ENCODE measurements at regions not wholly inside any gene's neighbourhood (a gene's known extent, or its start where the extent isn't known, plus 50 kb on each side); places are given as distances from the start of the nearest gene placed in this dataset.
"Not testable (repeated sequence)": the region's sequence is repeated elsewhere in the genome, so short reads cannot be mapped to it uniquely, and the experiment has no call there.

DNA sequence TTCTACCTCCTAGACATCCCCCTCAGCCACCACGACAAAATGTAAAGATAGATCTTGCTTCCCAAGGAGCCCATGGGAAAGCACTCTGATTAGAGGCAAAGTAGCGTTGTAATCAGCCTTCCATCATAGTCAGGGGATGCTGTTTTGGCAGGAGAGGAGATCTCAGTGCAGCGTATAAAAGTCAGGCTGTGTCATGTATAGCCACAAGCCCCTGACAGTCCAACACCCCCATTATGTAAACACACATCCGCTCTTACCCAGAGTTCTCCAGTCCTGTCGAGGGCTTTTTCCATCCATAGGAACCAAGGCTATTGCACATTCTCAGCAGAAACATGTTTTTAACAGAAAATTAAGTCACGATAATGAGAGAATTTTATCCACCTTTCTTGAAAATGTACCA, 156.3 kb downstream of the CYSLTR2 start:
- DNase-seq, result no peak

DNA sequence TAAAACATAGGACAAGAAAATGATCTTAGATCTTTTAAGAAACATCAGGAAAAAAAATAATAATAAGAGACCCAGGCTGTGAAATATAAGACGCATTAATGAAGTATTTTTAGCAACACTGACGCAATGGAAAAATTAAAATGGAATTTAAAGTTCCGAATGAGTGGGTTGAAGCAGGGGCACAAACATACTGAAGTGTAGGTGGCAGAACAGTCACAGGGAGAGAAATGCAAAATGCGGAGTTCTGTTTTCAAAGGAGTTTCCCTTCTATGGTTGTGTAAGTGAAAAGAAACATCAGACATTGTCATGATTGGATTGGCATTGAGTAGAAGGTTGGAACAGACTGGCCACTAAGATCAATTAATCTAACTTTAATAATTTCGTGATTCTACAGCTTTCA, 159.8 kb downstream of the CYSLTR2 start:
- no peak for DNase-seq

DNA sequence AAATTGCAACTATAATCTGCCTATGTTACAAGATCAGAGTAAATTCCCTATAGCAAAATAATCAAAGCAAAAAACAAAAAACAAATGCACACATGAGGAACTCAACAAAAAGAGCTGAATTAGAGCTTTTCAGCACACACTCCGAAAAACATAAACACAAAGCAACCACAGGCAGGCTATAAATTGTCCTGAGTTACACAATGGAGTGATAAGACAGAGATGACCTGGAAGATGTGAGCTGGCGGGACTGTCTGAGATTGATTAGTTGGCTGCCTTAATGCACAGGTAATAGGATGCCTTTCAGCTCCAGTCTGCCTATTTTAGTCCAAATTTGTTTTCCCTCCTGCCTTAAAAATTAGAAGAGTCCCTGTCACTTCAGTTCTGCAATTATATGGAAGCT, 159.0 kb upstream of the FNDC3A start:
- no peak for DNase-seq

DNA sequence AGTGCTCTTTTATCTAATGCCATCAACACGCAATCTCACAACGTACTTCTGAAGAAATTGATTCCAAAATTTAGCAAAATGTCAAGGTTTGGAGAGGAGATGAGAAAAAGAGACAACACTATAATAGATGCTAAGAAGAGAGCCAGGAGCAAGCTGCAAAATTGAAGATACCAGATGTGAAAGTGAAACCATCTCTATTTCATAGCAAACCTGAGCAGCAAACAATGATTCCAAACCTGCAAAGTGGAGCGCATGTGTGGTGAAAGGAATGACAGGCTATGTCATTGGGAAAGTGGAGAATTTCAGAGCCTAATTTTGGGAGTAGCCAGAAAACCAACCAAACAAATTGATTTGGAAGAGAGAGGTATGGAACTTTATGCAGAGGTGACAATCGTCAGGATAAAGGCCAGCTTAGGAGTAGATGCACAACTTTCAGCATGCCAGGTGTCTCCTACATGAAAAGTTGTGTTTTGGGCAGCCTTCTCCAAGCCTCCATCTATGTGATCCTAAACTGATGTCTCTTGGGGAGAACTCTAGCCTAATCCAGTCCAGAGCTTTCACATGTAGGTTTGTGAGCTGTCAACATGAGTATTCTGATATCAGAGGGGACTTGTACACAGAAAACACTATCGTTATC, 158.4 kb upstream of the FNDC3A start:
- DNase-seq, result no peak

DNA sequence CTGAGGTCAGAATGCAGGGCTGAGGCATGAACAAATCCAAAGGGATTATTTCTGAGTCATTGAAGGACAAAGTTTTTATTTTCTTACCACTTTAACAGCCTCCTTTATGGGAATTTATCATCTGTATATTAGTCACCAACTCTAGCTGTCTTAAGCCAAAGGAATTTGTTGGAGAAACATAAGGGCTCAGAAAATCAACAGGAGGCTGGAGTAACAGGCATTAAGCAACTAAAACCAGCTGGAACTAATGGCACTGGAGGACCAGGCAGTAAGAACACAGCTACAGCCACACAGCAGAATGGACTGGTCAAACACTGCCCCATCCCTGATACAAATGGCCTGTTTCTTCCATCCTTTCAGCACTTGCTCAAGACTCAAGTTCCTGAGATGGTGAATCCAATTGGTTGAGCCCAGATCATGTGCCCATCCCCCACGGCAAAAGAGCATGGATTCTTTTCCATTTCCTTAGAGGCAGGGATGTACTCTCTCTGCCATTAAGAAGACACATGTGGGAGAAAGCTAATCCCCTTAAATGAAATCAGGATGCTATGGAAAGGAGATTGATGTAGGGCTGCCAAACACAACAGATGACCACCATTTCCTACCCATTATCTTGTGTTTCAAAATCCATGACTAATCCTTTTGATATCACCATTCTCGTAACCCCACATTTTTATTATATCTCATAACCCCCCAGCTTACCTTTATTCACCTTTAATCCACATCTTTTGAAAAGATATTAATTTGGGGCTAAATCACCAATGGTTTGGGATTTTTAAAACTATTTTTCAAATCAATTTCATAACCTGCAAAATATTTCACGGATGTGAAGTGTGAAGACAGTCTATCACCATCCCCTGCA, 157.0 kb upstream of the FNDC3A start:
- DNase-seq, result no peak

DNA sequence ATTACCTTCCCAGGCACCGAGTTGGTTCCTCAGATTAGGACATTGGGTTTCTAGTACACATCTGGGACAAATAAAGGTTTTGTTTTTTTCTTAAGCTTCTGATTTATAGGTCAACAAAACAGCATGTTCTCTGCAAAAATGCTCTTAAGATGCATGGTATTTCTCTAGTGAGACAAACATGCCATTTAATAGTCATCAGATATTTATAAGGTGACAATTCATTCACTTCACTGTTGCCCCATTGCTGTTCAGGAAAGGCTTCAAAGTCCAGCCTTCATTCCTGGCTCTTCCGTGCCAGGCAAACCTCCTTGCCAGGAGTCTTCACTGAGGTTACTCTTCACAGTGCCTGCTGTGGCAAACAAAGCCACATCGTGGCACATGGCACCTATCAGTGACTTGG, 156.3 kb upstream of the FNDC3A start:
- no peak for DNase-seq

DNA sequence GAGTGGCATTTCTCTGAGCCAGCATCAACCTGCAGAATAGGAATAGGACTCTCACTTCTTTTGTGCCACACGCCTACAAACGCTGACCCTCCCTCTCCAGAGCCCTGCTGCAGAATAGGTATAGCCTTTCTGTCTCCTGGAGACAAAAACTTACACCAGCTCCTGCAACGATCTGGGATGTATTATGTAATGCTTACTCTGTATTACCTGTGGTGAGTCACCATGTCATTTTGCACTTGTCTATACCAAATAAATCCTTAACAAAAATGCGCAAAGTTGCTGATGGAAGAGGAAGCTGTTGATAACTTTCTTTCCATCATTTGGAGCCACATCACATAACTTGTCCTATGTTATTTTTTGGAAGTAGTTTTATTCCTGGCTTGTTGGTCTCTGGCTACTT, 155.8 kb upstream of the FNDC3A start:
- DNase-seq, result no peak

DNA sequence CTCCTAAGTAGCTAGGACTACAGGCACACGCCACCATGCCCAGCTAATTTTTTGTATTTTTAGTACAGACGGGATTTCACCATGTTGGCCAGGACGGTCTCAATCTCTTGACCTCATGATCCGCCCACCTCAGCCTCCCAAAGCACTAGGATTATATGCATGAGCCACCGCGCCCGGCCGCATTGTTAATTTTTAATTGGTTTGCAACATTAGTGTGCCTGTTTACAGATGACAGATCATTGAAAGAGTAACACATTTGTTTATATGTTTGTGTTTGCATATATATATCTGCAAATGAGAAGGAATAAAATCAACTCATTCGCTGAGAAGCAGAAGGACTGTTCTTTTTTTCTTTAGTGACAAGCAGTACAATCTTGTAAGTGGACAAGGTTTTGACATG, 152.2 kb upstream of the FNDC3A start:
- DNase-seq, result not testable (repeated sequence)

DNA sequence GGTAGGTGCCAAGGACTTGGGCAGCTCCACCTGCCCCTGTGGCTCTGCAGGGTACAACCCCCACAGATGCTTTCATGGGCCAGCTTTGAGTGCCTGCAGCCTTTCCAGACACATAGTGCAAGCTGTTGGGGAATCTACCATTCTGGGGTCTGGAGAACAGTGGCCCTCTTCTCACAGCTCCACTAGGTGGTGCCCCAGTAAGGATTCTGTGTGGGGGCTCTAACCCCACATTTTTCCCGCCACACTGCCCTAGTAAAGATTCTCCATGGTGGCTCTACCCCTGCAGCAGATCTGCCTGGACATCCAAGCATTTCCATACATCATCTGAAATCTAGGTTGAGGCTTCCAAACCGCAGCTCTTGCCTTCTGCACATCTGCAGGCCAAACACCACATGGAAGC, 149.7 kb upstream of the FNDC3A start:
- DNase-seq, result no peak

DNA sequence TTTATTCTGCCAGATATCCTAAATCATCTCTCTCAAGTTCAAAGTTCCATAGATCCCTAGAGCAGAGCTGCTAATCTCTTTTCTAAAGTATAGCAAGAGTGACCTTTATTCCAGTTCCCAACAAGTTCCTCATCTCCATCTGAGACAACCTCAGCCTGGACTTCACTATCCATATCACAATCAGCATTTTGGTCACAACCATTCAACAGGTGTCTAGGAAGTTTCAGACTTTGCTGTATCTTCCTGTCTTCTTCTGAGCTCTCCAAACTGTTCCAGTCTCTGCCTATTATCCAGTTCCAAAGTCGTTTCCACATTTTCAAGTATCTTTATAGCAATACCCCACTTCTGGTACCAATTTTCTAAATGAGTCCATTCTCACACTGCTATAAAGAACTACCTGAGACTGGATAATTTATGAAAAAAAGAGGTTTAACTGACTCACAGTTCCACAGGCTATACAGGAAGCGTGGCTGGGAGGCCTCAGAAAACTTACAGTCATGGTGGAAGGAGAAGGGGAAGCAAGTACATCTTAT, 148.7 kb upstream of the FNDC3A start:
- DNase-seq, result not testable (repeated sequence)

DNA sequence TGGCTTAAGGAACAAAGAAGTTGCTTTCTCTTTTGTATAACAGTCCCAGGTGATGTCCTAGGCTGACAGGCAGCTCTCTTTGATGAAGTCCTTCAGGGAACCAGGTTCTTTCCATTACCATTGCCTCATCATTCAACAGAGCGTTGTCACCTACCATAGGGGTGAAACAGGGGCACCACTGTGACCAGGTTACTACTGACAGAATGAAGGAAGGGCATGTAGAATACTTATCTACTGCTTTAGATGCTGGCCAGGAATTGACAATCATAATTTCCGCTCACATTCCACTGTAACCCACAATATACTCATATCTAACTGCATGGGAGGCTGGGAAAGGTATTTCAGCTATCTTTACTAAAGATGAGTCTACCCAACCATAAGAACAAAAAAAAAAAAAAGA, 148.0 kb upstream of the FNDC3A start:
- DNase-seq, result no peak

DNA sequence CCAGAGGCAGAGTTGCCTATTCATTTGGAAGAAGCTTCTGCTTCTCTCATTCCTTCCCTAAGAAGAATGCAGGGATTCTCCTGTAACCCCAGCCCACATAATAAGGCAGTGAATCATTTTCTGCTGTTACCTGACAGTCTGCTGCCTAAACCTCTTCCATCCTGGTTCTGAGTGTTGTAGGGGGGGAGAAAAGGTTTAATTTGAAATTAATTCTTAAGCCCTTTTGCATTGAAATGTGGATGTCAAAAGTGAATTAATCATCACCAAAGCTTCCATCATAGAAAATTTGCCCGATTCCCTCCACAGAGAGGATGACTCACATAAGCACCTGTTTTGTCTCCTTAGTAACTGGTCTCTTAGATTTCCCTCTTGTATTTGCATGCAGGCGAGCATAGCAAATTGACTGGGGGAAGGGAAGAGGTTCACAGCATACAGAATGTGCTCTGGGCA, 146.7 kb upstream of the FNDC3A start:
- peak; percentile 63 for DNase-seq

DNA sequence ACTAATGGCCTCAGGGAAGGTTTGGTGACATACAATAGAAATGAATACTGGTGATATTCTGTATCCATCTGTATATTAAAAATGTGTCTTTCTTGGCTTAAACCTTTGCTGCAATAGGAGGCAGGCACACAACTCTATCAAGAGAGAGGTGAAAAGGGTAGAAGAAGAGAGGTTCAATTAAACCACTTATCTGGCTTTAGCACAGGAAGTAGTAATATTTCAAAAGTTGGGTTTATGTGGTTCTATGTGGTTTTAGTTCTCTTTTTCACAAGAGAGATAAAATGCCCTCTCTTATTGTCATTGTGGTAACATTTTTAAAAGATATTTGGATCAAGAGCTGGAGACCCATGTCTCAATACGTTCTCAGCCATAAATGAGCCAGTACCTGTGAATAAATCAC, 146.2 kb upstream of the FNDC3A start:
- DNase-seq, result no peak

DNA sequence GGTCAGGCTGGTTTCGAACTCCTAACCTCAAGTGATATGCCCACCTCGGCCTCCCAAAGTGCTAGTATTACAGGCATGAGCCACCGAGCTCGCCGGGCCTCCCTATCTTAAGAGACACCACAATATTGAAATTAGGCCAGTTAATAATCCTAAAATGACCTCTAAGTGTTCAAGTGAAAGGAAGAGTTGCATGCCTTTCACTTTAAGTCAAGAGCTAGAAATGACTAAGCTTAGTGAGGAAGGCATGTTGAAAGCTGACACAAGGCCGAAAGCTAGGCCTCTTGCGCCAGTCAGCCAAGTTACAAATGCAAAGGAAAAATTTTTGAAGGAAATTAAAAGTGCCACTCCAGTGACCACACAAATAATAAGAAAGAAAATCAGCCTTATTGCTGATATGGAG, 144.5 kb upstream of the FNDC3A start:
- no peak for DNase-seq

DNA sequence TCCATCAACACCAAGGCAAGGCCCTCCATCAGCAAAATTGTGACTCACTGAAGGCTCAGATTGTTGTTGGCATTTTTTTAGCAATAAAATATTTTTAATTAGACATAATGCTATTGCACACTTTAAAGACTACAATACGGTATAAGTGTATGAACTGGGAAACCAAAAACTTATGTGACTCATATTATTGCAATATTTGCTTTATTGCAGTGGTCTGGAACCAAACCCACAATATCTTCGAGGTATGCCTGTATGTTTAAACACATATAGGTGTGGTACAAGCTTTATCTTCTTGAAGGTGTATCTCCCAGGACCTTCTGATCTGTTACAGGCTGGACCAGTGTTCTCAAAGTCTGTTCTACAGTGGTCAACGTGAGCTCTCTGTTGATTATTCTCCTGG, 142.3 kb upstream of the FNDC3A start:
- DNase-seq, result no peak

DNA sequence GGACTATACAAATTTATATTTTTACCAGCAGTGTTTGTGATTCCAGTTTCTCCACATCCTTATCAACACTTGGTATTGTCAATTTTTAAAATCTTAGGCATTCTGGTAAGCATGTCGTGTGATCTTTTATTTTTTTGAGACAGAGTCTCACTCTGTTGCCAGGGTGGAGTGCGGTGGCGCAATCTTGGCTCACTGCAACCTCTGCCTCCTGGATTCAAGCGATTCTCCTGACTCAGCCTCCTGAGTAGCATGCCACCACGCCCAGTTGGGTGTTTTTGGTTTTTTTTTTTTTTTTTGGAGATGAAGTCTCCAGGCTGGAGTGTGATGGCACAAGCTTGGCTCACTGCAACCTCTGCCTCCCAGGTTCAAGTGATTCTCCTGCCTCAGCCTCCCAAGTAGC, 140.4 kb upstream of the FNDC3A start:
- not testable (repeated sequence) for DNase-seq

DNA sequence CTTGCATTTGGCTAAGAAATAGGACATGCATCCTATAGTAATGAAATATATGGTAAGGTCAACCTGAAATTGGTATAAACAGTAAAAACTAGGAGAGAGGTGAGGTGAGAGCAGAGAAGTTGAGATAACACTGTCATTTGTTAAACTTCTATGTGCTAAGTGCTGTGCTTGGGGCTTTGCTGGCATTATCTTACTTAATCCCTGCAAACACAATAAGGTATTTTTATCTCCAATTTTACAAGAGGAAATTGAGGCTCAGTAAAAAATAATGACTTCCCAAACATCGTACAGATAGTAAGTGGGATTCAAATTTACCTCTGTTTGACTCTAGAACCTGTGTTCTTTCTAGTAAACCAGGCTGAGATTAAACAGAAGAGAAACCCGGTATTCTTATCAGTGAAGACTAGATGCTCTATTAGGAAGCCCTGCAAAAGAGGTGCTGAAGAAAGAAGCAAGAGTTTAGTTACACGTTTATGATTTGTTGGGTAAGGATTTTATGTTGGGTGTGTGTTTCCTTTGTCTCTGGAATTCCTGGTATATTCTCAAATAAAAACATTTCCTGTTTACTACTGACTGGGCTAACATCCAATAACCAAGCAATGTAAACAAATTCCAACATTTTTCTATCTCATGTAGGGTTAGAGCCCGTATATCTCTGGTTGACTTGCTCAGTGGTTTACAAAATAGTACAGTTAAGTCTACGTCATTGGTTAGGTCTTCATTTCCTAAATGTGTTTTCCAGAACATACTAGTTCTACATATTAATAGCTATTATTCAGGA, 137.3 kb upstream of the FNDC3A start:
- DNase-seq, result no peak

DNA sequence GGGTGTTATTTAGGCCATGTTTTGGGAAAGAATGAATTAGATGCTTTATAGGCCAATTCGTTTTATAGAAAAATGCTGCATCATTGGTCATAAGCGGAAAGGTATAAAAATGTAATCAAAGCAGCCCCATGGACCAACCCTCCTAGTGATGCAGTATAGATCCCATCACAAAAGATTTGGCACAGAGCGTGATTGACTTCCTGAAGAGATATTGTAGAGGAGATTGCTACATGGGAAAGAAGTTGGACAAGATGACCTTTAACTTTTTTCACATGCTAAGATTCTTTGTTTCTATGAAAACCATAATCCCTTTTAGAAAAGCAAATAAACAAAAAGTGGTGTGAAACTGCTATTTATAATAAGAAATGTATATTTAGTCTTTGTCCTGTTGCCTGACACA, 136.5 kb upstream of the FNDC3A start:
- DNase-seq, result no peak

DNA sequence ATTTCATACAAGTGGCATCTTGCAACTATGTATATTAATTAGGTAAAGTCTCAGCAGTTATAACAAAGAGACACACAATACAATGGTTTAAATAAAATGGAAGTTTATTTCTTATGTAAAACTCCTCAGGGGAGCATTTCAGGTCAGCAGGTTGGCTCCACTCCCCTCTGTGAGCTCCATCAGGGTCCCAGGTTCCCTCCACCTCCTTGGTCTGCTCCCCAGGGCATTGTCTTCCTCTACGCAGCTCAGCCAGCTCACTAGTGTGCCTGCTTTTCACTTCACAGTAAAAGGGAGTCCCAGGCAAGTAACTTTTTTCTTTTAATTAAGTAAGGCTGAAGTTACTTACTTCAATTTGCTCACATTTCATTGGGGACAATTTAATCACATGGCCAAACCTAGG, 135.3 kb upstream of the FNDC3A start:
- DNase-seq, result no peak

DNA sequence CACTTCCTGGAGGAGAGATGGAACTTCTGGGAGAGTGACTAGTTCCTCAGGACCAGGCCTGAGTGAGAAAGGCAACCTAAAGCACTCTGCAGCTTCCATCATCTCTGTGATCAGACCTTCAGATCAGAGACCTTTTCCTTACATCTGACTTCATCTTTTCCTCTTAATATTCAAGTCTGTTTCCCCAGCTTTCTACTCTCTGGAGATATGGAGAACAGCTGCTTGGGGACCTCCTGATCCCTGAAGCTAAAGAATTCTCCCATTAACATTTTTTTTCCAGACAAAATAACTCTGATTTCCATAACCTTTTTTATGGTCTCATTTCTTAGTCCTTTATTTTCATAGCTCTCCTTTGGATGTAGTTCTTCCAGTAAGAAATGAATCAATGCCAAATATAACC, 133.4 kb upstream of the FNDC3A start:
- DNase-seq, result no peak

DNA sequence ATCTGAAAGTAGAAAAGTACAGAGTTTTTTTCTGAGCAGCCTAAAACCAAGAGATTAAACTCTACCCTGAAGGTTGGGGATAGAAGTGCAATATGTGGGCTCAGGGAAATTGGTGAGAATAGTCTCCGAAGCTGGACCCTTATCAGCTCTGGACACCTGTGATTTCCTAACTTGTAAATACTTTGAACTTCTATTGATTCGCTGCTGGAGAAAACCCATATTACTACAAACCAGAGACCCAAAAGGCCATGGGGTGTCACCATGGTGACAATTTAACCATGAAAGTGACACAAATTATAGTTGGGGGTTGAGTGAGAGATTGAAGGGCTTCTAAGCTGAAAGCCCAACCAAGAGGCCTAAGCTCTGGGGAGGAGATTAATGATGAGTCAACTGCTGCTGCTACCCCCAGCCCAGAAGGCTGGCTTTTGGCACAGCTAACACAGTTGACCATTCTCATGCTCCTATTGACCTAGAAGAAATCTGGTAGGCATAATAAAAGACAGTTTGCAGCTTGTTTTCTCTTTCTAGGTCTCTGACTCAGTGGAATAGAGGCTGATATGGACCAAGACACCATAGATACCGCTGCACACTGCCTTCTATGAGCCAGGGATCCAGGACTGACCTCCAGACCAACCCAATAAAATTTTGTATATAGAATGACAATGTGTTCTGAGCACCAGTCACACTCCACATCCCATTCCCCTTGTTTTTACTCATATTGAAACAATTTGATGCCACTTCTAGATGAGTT, 131.9 kb upstream of the FNDC3A start:
- DNase-seq, result no peak

DNA sequence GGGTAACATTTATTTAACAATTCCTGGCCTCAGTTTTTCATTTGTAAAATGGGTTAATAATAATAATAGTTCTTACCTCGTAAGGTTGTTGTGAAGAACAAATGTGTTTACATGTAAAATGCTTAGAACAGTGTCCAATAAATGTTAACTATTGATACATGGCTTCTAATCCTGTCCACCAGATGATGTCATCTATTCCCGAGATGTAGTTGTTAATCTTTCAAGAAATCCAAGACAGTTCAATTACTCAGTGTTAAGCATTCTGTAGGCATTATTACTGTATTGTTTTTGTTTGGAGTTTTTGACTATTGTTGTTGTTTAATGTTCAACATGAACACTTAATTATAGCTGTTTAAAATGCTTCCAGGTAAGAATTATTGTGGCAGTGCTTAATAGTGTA, 131.0 kb upstream of the FNDC3A start:
- DNase-seq, result no peak

DNA sequence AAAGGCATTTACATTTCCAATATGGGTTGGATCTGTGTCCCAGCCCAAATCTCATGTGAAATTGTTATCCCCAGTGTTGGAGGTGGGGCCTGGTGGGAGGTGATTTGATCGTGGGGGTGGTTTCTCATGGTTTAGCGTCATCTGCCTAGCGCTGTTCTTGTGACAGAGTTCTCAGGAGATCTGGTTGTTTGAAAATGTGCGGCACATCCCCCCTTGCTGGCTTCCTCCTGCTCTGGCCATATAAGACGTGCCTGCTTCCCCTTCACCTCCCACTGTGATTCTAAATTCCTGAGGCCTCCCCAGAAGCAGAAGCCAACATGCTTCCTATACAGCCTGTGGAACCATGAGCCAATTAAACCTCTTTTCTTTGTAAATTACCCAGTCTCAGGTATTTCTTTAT, 126.2 kb upstream of the FNDC3A start:
- DNase-seq, result no peak
